ENCODE measurements at regions not wholly inside any gene's neighbourhood (a gene's known extent, or its start where the extent isn't known, plus 50 kb on each side); places are given as distances from the start of the nearest gene placed in this dataset.

DNA sequence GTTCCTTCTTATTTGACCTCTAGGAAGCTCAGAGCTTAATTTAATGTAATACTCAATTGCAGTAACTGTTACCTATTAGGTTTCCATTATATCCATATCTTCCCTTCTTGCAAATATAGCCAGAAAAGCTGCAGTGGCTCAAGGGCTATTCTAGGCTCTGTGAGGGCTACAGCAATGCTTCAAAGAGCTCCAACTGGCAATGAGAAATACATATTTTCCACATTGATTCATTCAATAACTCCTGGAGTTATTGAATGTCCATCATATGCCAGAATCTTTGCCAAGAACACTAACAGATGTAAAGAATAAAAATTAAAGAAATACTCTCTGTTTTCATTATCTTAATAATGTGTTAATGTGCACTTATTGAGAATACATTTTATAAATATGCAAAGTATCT lies 396.9 kb upstream of the PAPPA start:
- TF ChIP-seq, protein P1, sequence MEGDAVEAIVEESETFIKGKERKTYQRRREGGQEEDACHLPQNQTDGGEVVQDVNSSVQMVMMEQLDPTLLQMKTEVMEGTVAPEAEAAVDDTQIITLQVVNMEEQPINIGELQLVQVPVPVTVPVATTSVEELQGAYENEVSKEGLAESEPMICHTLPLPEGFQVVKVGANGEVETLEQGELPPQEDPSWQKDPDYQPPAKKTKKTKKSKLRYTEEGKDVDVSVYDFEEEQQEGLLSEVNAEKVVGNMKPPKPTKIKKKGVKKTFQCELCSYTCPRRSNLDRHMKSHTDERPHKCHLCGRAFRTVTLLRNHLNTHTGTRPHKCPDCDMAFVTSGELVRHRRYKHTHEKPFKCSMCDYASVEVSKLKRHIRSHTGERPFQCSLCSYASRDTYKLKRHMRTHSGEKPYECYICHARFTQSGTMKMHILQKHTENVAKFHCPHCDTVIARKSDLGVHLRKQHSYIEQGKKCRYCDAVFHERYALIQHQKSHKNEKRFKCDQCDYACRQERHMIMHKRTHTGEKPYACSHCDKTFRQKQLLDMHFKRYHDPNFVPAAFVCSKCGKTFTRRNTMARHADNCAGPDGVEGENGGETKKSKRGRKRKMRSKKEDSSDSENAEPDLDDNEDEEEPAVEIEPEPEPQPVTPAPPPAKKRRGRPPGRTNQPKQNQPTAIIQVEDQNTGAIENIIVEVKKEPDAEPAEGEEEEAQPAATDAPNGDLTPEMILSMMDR (IDR thresholded peaks at IDR 0.05; ENCODE audit: insufficient read depth, low read depth, low read length) = no peak

DNA sequence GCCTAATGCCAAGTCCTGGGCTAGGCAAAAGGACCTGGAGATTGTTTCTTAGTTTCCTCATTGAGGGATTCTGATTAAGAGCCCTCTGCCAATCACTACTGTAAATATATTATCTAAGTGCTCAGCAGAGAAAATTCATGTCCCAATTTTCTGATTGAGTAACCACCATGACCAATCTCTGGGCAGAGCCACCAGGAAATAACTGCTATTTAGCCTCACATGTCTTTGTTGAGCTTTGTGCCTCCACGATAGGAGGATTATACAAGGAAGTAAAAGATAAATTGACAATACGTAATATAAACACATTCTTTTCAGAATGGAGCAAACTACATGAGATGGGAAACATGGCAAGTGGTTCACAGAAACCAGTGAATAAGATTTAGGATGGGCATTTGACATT lies 396.1 kb upstream of the PAPPA start:
- no peak overlapping the region for H3K4me3 ChIP-seq (ENCODE audit: low read depth, low read length)
- no peak for DNase-seq (ENCODE audit: low read depth)
- TF ChIP-seq, protein P1 (IDR thresholded peaks at IDR 0.05; ENCODE audit: insufficient read depth, low read depth, low read length) = no peak

More for the DNA sequence above, 396.9 kb upstream of the PAPPA start:
- no peak overlapping the region for H3K4me3 ChIP-seq (ENCODE audit: low read depth, low read length)
- DNase-seq (ENCODE audit: low read depth) = no peak

DNA sequence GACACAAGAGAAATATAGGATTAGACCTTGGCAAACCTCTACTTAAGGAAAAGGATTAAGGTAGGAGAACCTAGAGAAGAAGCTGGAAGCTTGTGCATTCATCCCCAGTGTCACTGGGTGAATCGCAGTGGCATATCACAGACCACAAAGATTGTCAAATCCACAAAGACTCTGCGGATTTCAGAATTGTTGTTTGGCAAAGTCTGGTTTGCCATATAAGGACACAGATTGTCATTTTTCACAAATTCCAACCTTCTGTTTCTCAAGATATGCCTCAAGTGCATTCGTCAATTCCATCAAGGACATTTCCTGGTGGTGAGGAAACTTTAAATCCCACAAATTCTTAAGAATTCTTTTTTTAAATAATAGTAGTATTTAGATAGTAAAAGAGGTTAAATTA lies 395.1 kb upstream of the PAPPA start:
- no peak overlapping the region for H3K4me3 ChIP-seq (ENCODE audit: low read depth, low read length)
- DNase-seq (ENCODE audit: low read depth) = no peak
- TF ChIP-seq, protein P1 (IDR thresholded peaks at IDR 0.05; ENCODE audit: insufficient read depth, low read depth, low read length) = no peak

DNA sequence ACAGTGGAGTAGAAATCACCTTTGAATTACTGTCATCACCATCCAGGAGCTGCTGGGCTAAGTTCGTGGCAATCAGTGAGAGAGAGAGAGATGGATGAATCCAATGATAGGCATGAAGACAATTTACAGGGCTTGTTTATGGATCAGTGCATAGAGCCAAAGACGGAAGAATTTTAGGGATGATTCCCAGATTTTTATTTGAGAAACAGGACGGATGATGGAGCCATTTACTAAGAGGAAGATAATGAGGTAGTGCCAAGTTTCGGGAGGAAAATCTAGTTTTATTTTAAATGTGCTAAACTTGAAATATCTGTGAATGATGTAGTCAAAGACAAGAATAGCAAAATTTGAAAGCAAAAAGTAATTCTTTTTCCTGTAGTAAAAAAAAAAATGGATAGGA lies 394.2 kb upstream of the PAPPA start:
- TF ChIP-seq, protein P1 (IDR thresholded peaks at IDR 0.05; ENCODE audit: insufficient read depth, low read depth, low read length) = no peak
- no peak for DNase-seq (ENCODE audit: low read depth)
- no peak overlapping the region for H3K4me3 ChIP-seq (ENCODE audit: low read depth, low read length)

DNA sequence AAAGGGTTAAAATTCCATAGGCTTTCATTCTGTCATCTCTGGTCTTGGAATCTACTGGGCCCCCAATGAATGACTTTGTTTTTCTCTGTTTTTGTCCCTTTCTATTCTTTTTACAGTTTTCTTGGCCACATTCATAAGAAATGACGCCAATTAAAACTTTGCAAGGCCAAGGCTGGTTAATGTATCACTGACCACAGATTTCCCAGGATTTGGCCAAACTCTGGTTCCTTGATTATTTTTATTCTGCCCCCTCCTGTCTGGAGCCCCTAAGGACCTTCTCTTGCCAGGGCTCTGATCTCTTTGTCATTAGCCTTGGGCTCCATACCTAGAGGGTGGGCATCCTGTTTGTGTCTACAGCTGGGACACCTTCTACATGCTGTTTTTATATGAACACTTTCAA lies 388.9 kb upstream of the PAPPA start:
- TF ChIP-seq, protein P1 (IDR thresholded peaks at IDR 0.05; ENCODE audit: insufficient read depth, low read depth, low read length) = no peak
- H3K4me3 ChIP-seq (ENCODE audit: low read depth, low read length) = no peak overlapping the region
- DNase-seq (ENCODE audit: low read depth) = no peak

DNA sequence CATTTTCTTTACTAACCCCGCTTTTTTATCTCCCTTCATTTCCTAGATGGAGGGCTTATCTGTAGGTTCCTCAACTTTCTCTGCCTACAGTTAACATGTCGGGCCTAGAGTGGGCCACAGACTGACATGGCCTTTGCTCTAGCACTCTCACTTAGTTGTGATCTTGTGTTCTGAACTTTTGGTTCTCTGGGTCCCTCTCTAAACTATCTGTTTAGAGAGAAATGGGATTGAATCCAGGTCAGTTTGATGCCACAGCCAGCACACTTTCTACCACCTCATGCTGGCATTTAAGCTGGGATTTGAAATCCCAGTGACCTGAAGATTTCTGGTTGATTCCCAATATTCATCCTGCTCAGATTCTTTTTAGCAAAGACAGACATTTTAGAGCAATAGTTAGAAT lies 388.5 kb upstream of the PAPPA start:
- DNase-seq (ENCODE audit: low read depth) = no peak
- no peak overlapping the region for H3K4me3 ChIP-seq (ENCODE audit: low read depth, low read length)
- TF ChIP-seq, protein P1 (IDR thresholded peaks at IDR 0.05; ENCODE audit: insufficient read depth, low read depth, low read length) = no peak

DNA sequence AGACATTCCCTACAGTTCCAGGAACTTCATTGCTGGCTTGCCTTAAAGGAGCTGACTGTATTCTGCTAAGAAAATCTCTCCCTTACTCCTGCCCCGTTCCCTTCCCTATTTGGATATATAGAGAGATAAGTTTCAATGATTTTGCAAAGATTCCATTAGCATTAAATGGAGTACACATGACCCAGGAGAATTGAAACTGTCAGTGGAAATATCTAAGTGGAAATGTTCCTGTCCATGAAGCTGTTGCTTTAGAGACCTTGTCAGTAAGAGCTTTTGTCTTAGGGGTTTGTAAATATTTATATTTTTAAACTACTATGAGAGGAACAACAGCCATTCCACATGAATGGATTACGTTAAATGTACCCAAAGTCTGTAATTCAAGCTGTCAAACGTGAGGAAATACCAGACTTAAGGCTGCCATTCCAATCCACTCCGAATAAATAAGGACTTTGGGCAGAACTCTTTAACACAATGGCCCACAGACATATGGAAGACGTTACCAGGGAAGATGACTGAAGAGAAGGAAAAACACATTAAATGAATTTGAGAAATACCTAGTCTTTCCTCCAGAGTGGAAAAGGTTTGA lies 387.1 kb upstream of the PAPPA start:
- TF ChIP-seq, protein P1 (IDR thresholded peaks at IDR 0.05; ENCODE audit: insufficient read depth, low read depth, low read length) = no peak
- no peak overlapping the region for H3K4me3 ChIP-seq (ENCODE audit: low read depth, low read length)
- peak; percentile 29 for DNase-seq (ENCODE audit: low read depth)
